ENCODE measurements at regions not wholly inside any gene's neighbourhood (a gene's known extent, or its start where the extent isn't known, plus 50 kb on each side); places are given as distances from the start of the nearest gene placed in this dataset.

GRCh38 chr7:12062062-12062461, 149.0 kb upstream of the TMEM106B start:
- TF ChIP-seq CTCF (conservative IDR thresholded peaks at IDR 0.05; ENCODE audit: low read depth, low read length) (no peak; the same call in 1 of the 2 replicates), EZH2 (IDR thresholded peaks at IDR 0.05; ENCODE audit: low read length, unreplicated experiment) (no peak)

Measured in PC-3 (cell line).